ENCODE measurements at regions not wholly inside any gene's neighbourhood (a gene's known extent, or its start where the extent isn't known, plus 50 kb on each side); places are given as distances from the start of the nearest gene placed in this dataset.
"Not testable (repeated sequence)": the region's sequence is repeated elsewhere in the genome, so short reads cannot be mapped to it uniquely, and the experiment has no call there.

GRCh38 chr1:101410048-101410878 lies 173.4 kb downstream of the S1PR1 start:
- no peak for DNase-seq

GRCh38 chr1:101420406-101420805 lies 183.6 kb downstream of the S1PR1 start:
- DNase-seq: no peak

- not testable (repeated sequence) for DNase-seq
These were observed 191.3 kb downstream of the S1PR1 start for GRCh38 chr1:101428083-101428482.

GRCh38 chr1:101428562-101428961 lies 191.7 kb downstream of the S1PR1 start:
- no peak for DNase-seq

- DNase-seq: no peak
These were observed 195.2 kb downstream of the S1PR1 start for GRCh38 chr1:101431956-101432510.

GRCh38 chr1:101435831-101436511 lies 199.2 kb downstream of the S1PR1 start:
- no peak for DNase-seq

GRCh38 chr1:101437800-101438199 lies 201.0 kb downstream of the S1PR1 start:
- DNase-seq: no peak

GRCh38 chr1:101438359-101438758 lies 201.5 kb downstream of the S1PR1 start:
- no peak for DNase-seq

- DNase-seq: peak; percentile 27 to 66 (median 43)
These were observed 203.7 kb downstream of the S1PR1 start for GRCh38 chr1:101440485-101440884.

GRCh38 chr1:101444381-101444780 lies 207.6 kb downstream of the S1PR1 start:
- DNase-seq: no peak

- DNase-seq: no peak
These were observed 208.2 kb downstream of the S1PR1 start for GRCh38 chr1:101444873-101445618.

GRCh38 chr1:101448018-101448417 lies 211.2 kb downstream of the S1PR1 start:
- no peak for DNase-seq

- not testable (repeated sequence) for DNase-seq
These were observed 213.9 kb downstream of the S1PR1 start for GRCh38 chr1:101450691-101451090.

- DNase-seq: no peak
These were observed 215.1 kb downstream of the S1PR1 start for GRCh38 chr1:101451888-101452287.

GRCh38 chr1:101452825-101453224 lies 216.0 kb downstream of the S1PR1 start:
- no peak for DNase-seq

GRCh38 chr1:101453844-101454243 lies 217.0 kb downstream of the S1PR1 start:
- no peak for DNase-seq

GRCh38 chr1:101455166-101455565 lies 218.3 kb downstream of the S1PR1 start:
- DNase-seq: no peak

GRCh38 chr1:101460739-101461138 lies 223.9 kb downstream of the S1PR1 start:
- DNase-seq: no peak

- no peak for DNase-seq
These were observed 226.4 kb downstream of the S1PR1 start for GRCh38 chr1:101463195-101463594.

- no peak for DNase-seq
These were observed 229.1 kb downstream of the S1PR1 start for GRCh38 chr1:101465941-101466340.

GRCh38 chr1:101474039-101474665 lies 237.3 kb downstream of the S1PR1 start:
- DNase-seq: peak; percentile 8 to 37 (median 12)

GRCh38 chr1:101476541-101476940 lies 239.7 kb downstream of the S1PR1 start:
- no peak for DNase-seq
